Esophagus (tissue), 2 donors: ENCODE measurements at regions not wholly inside any gene's neighbourhood (a gene's known extent, or its start where the extent isn't known, plus 50 kb on each side); places are given as distances from the start of the nearest gene placed in this dataset.
"Not testable (repeated sequence)": the region's sequence is repeated elsewhere in the genome, so short reads cannot be mapped to it uniquely, and the experiment has no call there.

ENCODE experiments used
- H3K27ac ChIP-seq, 2 donors: one replicate each; pipeline ENCODE4 v1.5.1; 2013; ENCODE audit warnings: low read depth in 2 of 2, mild to moderate bottlenecking in 2 of 2, inconsistent platforms in 1 of 2, low read length in 1 of 2, moderate library complexity in 1 of 2
- H3K27me3 ChIP-seq, 2 donors: one replicate each; pipeline ENCODE4 v1.6.1; 2013; ENCODE audit warnings: low read length in 2 of 2, control low read depth in 1 of 2, mild to moderate bottlenecking in 1 of 2; ENCODE audit not compliant: insufficient read depth in 2 of 2, control insufficient read depth in 1 of 2
- H3K36me3 ChIP-seq, 2 donors: one replicate each; pipeline ENCODE4 v1.6.1; 2013; ENCODE audit warnings: low read length in 1 of 2; ENCODE audit not compliant: control insufficient read depth in 2 of 2, insufficient read depth in 2 of 2
- H3K4me1 ChIP-seq, 2 donors: one replicate each; pipeline ENCODE4 v1.6.1; 2013; ENCODE audit warnings: low read length in 1 of 2; ENCODE audit not compliant: control insufficient read depth in 2 of 2, insufficient read depth in 2 of 2
- H3K4me3 ChIP-seq, 2 donors: one replicate each; pipeline ENCODE4 v1.5.1; 2013; ENCODE audit warnings: low read length in 2 of 2, mild to moderate bottlenecking in 2 of 2, low read depth in 1 of 2, moderate library complexity in 1 of 2
- H3K9me3 ChIP-seq, 2 donors: one replicate each; pipeline ENCODE4 v1.6.1; 2013; ENCODE audit warnings: mild to moderate bottlenecking in 2 of 2, low read depth in 1 of 2, low read length in 1 of 2, moderate library complexity in 1 of 2; ENCODE audit not compliant: control insufficient read depth in 2 of 2, insufficient read depth in 1 of 2
- WGBS, 2 donors: extraction: QIAGEN DNeasy Blood & Tissue Kit; methylation state at CpG; one replicate each; pipeline ENCODE4 v1.1.7; 2013; 5-methylcytosine and 5-hydroxymethylcytosine counted together
- donor health status: healthy with polysubstance abuse.
- donor health status: Bipolar disorder and iron deficiency.

DNA sequence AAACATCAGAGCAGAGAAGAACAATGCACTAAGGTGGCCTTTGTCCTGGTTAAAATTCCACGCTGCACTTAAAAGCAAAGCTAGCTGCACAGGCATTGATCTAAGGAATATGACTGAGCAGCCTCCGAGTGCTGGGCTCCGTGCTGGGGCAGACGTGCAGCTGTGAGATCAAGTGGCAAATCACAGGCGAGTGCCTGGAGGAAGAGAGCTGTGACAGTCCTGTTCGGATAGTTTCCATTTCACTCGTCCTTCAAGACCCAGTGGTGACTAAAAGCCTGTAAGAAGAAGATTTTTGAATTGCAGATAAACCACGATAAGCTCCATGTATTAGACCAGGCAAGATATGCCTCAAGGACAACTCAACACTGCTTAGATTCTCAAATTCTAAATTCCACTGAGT lies 247.9 kb downstream of the ANKRD60 start:
- H3K9me3 ChIP-seq = no peaks in the 10 kb centered on the region
- WGBS, 2 donors = 50 to 63% methylated on average over 8 of the region's 8 CpGs

DNA sequence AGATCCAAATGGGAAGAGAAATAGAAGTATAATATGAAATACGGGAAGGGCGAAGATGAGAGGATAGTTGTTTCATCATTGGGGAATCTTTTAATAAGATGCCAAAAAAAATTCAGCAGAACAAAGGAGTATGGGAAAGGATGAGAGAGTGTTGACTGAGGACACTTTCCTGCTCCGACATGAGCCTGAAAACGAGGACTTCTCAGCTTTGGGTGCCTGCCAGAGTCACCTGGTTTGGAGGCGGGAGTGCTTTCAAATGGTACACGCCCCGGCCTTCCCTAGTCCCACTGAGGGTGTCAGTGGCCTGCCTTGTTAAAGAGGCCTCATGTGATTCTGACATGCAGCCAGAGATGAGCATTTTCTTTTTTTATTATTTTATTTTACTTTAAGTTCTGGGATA lies 250.9 kb downstream of the ANKRD60 start:
- Histone ChIP-seq H3K27ac (peak overlapping the region in 1 of 2 donors; percentile 7), H3K4me1 (no peaks in the 10 kb centered on the region), H3K27me3 (no peaks in the 10 kb centered on the region), H3K36me3 (no peaks in the 10 kb centered on the region), H3K9me3 (no peaks in the 10 kb centered on the region), H3K4me3 (no peak overlapping the region)
- WGBS, 2 donors = 34 to 35% methylated on average over 7 of the region's 7 CpGs

More for the DNA sequence above, 247.9 kb downstream of the ANKRD60 start:
- H3K4me1 ChIP-seq = no peaks in the 10 kb centered on the region
- H3K27ac ChIP-seq = no peak overlapping the region
- no peaks in the 10 kb centered on the region for H3K27me3 ChIP-seq
- H3K36me3 ChIP-seq = no peaks in the 10 kb centered on the region
- no peak overlapping the region for H3K4me3 ChIP-seq

DNA sequence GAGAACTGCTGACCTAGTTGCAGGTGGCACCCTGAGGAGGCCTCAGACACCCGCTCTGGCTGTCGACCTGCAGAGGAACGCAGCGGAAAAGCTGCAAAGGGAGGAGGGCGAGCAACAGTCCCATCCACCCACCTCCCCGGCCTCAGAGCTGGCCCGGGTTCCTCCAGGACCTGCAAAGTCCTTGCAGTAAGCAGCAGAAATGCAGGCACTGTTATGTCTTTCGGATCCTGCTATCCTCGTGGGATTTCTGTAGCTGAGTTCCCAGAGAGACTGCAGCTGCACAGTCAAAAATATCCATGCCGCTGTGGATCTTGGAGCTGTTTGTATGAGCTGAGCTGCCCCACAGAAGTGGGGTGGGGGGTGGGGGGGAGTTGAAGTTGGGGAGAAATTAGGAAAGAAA lies 251.3 kb downstream of the ANKRD60 start:
- no peaks in the 10 kb centered on the region for H3K27me3 ChIP-seq
- 62 to 68% methylated on average over 10 of the region's 10 CpGs for WGBS, 2 donors
- peaks cover 0 to 3% of the 10 kb centered on the region in 2 donors for H3K9me3 ChIP-seq
- no peak overlapping the region for H3K4me3 ChIP-seq
- no peak overlapping the region for H3K27ac ChIP-seq
- H3K36me3 ChIP-seq = no peaks in the 10 kb centered on the region
- no peaks in the 10 kb centered on the region for H3K4me1 ChIP-seq

GRCh38 chr20:57974863-57975262 lies 253.6 kb downstream of the ANKRD60 start:
- Histone ChIP-seq H3K36me3 (no peaks in the 10 kb centered on the region), H3K27ac (no peak overlapping the region), H3K9me3 (peaks cover 0 to 4% of the 10 kb centered on the region in 2 donors), H3K27me3 (no peaks in the 10 kb centered on the region), H3K4me1 (no peaks in the 10 kb centered on the region), H3K4me3 (no peak overlapping the region)
- 93 to 95% methylated on average over 3 of the region's 3 CpGs for WGBS, 2 donors

DNA sequence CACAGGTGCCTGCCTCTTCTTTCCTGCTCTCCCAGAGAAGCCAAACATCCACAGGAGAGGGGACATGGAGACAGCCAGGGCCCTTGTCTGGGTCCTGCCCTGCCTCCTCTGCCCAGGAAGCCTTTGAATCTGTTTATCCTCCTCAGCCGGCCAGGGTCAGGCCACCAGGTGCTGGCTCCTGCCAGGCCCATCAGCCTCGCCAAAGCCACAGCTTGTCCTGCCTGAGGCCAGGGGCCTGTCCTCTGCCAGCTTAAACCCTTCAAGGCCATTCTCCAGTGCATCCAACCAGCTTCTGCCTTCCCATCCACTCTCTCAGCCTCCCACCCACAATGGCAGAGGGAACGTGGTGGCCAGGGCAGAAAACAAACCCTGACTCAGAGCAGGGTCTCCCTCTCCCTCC lies 254.6 kb downstream of the ANKRD60 start:
- Histone ChIP-seq H3K4me3 (no peak overlapping the region), H3K27me3 (no peaks in the 10 kb centered on the region), H3K4me1 (no peaks in the 10 kb centered on the region), H3K9me3 (peaks cover 0 to 4% of the 10 kb centered on the region in 2 donors), H3K27ac (no peak overlapping the region), H3K36me3 (no peaks in the 10 kb centered on the region)
- 69 to 79% methylated on average over 3 of the region's 3 CpGs for WGBS, 2 donors

DNA sequence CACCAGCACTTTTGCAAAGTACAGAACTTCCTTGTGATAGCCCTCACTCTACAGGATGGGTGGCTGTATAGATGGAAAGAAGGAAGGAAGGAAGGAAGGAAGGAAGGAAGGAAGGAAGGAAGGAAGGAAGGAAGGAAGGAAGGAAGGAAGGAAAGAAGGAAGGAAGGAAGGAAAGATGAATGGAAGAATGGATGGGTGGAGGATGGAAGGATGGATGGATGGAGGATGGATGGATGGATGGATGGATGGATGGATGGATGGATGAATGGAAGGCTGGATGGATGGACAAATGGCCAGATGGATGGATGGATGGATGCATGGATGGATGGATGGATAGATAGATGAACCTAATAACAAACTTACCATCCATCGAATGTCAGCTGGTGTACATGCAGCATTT lies 256.9 kb downstream of the ANKRD60 start:
- H3K27ac ChIP-seq, H3K4me3 ChIP-seq: not testable (repeated sequence)
- 90 to 91% methylated on average over 1 of the region's 1 CpG for WGBS, 2 donors

DNA sequence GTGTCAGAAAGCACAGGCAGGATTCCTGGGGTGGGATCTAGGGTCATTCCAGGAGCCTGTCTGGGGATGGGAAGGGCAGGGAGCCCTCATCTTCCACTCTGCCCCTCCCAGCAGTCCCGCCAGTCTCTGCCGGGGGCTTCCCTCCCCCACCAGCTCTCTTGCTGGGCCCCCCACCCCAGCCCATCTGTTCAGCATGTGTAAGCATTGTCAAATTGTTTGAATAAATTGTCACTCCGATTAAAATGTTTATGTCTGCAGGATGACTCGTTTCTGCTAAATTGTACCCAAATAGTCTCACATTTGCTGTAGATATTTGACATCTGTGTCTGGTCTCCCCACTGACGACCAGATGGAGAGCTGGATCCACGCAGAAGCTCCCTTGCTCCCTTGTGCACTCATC lies 257.6 kb downstream of the ANKRD60 start:
- peaks cover 0 to 4% of the 10 kb centered on the region in 2 donors for H3K9me3 ChIP-seq
- H3K4me1 ChIP-seq = no peaks in the 10 kb centered on the region
- no peaks in the 10 kb centered on the region for H3K36me3 ChIP-seq
- no peaks in the 10 kb centered on the region for H3K27me3 ChIP-seq
- H3K27ac ChIP-seq = no peak overlapping the region
- no peak overlapping the region for H3K4me3 ChIP-seq
- WGBS, 2 donors = 55 to 67% methylated on average over 6 of the region's 6 CpGs

More for the DNA sequence above, 256.9 kb downstream of the ANKRD60 start:
- H3K9me3 ChIP-seq, H3K4me1 ChIP-seq, H3K36me3 ChIP-seq, H3K27me3 ChIP-seq: not testable (repeated sequence)

- Histone ChIP-seq H3K4me3 (no peak overlapping the region), H3K36me3 (no peaks in the 10 kb centered on the region), H3K9me3 (peaks cover 0 to 4% of the 10 kb centered on the region in 2 donors), H3K4me1 (no peaks in the 10 kb centered on the region), H3K27me3 (no peaks in the 10 kb centered on the region), H3K27ac (no peak overlapping the region)
- 55 to 60% methylated on average over 5 of the region's 5 CpGs for WGBS, 2 donors
Measured at GRCh38 chr20:57970116-57970515, 258.3 kb downstream of the ANKRD60 start.

DNA sequence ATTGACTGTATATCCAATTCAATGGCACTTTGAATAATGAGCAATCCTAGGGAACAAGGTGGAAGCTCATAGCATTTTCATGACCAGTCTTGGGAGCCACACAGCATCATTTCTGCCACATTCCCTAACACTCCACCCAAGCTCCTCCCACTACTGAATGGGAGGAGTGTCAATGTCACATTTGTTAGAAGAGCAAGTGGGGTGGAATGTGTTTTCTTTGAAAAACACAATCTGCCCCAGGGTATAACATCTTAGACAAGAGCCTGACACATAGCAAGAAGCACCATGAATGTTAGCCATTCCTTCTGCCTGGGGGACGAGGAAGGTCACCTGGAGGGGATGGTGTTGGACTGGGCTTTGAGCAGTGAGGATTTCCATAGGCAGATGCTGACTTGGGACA lies 258.3 kb upstream of the PMEPA1 start:
- no peak overlapping the region for H3K27ac ChIP-seq
- H3K4me1 ChIP-seq = no peaks in the 10 kb centered on the region
- peaks cover 0 to 4% of the 10 kb centered on the region in 2 donors for H3K9me3 ChIP-seq
- no peaks in the 10 kb centered on the region for H3K36me3 ChIP-seq
- WGBS, 2 donors = 65 to 88% methylated on average over 1 of the region's 1 CpG
- no peaks in the 10 kb centered on the region for H3K27me3 ChIP-seq
- H3K4me3 ChIP-seq = no peak overlapping the region

- Histone ChIP-seq H3K27ac (no peak overlapping the region), H3K4me3 (no peak overlapping the region), H3K27me3 (no peaks in the 10 kb centered on the region), H3K4me1 (no peaks in the 10 kb centered on the region), H3K36me3 (no peaks in the 10 kb centered on the region), H3K9me3 (peaks cover 0 to 3% of the 10 kb centered on the region in 2 donors)
- 75 to 88% methylated on average over 10 of the region's 10 CpGs for WGBS, 2 donors
Measured at GRCh38 chr20:57967364-57967763, 257.5 kb upstream of the PMEPA1 start.
